NOMO-1 treated with dmso at 0.1 percent for 144 hours (cell line): ENCODE measurements at regions not wholly inside any gene's neighbourhood (a gene's known extent, or its start where the extent isn't known, plus 50 kb on each side); places are given as distances from the start of the nearest gene placed in this dataset.

Experiments used
- DNase-seq: peaks from one replicate; lab custom pipeline; 2025; ENCODE audit not compliant: unreplicated experiment; lab: John Stamatoyannopoulos, UW

DNA sequence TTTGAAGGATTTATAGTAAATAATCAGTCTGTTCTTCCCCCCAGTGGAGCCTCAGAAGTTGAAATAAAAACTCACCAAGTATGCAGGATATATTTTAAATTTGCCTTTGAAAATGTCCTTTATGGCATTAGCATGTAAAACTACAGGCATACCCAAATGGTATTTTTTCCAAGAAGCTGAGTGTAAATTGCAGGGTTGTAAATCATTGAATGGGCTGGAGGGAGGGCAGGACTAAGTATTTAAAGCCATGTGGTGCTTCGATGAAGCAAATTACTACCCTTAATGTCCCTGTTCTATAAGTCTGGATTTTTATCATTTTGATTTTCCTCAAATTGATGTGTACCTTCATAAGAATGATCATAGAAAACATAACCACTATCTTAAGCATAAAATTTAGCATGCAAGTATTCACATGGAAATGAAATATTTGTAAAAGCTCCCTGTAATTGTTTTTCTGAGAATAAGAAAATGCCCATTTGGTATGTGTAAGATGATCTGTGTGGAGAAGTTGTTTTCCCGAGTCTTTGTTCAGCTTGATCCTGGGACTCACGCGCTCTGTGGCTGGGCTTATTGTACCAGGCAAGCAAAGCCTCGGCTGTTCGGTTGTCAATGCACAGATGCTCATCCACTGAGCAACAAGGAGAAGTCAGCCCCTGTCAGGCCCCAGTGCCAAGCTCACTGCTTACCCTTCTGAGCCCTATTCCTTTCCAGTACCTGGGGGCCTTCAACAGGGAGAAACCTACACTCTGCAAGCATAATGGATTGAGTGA lies 66.7 kb downstream of the CD164 start:
- DNase-seq = no peak

DNA sequence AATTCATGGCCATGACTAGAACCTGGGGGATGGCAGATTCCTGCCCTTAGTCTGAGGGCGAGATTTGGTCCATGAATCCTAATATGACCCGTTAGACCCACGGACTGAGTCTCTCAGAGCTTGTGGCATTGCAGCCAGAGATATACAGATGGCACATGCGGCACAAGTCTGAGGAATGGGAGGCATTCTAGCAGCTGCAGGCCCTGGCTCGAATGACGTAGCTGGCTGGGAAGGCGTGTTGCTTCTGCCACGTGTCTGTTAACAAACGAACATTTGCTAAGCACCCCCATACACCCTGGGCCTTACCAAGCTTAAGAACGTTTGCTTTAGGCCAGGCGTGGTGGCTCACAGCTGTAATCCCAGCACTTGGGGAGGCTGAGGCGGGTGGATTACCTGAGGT lies 68.0 kb downstream of the CD164 start:
- DNase-seq = no peak

DNA sequence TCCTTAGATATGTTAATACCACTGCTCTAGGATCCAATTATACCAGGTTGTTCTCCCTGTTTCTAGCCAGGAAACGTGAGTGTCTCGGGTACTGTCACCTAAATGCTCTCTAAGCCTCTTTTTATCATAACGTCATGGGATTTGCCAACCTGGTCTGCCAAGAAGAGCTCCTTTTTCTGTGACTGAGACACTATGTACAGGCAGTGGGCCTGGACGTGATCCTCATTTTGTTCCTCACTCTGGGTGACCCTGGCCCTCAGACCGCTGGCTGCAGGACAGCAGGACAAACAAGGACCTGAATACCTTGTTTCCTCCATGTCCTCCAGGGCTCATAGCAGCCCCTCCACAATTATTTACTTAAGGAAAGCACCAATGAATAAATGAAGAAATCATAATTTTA lies 69.1 kb downstream of the CD164 start:
- DNase-seq = no peak

DNA sequence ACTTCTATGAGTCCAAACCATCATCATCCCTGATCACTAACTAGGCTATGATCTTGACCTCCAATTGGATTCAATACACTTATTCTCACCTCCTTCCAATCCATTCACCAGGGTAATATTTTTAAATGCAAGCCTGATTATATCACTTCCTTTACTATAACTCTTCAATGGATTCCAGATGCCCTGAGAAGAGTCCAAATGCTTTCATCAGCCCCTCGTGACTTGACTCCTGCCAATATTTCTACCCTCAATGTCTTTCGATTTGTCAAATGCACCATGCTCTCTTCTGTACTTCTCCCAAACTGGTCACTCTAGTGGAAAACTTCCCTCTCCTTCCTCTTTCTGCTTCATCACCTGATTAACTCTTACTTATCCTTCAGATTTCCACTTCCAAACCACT lies 70.8 kb downstream of the CD164 start:
- no peak for DNase-seq

DNA sequence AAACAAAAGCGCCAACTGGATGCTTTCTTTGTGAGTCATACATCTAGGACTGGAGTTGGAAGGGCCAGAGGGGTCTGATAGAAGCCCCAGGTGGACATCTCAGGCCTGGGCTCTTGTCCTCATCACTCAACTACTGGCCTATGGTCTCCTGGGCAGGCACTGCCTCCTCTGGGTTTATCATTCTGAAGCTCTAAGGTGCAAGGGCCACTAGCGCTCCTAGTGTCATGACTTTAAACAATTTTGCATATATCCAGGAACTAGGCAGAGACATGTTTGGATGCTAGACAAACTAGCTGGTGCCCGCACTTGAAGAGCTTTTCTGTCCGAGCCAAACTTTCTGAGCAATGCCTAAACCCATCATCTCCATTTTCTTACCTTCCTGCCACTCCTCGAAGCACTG lies 72.3 kb downstream of the CD164 start:
- DNase-seq = no peak

DNA sequence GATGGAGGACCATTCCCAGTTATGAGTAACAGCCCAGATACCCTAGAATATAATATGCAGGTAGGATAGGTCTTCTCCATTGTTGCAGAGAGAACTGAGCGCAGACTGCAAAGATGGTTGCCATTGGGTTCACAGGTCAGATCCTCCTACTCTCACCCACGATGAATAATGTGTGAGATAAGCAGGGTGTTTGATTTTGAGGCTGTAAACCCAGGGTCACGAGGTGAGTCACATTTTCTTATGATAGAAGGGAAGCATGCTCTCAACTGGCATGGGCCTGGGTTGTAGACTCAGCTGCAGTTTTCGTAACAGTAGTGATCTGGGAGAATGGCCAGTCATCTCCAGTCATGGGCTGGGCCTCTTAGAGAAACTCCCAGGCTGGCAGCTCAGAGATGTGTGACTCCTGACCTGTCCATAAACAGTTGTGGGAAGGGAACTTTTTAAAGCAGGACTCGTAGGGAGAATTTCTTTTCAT lies 74.2 kb downstream of the CD164 start:
- no peak for DNase-seq

DNA sequence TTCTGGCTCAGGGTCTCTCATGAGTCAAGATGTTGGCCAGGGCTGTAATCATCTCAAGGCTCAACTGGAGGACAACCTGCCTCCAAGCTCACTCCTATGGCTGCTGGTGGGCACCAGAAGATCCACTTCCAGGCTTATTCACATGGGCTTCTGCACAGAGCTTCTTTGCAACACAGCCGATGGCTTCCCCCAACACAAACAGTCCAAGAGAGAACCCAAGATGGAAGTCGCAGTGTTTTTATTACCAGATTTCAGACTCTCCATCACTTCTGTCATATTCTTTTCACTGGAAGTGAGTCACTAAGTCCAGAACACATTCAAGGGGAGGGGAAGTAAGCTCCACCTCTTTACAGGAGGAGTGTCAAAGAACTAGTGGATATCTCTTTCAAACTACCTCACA lies 75.5 kb downstream of the CD164 start:
- no peak for DNase-seq

DNA sequence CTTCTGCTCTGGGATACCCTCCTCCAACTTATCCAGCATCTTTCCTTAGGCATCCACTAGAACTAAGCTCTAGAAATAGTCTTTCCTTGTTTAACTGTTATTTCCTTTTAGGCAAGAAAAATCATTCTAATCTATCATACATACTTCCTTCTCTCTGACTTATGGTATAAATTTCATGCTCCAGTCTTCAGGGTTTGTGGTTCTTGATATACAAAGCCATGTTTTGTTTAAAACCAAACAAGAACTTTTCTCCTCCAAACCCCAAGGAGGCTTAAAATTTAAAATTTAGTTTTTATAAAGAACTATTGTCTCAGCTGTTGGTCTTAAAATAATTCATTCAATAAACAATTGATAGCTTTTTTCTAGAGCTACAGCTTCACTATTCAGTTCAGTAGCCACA lies 77.2 kb downstream of the CD164 start:
- DNase-seq = no peak

DNA sequence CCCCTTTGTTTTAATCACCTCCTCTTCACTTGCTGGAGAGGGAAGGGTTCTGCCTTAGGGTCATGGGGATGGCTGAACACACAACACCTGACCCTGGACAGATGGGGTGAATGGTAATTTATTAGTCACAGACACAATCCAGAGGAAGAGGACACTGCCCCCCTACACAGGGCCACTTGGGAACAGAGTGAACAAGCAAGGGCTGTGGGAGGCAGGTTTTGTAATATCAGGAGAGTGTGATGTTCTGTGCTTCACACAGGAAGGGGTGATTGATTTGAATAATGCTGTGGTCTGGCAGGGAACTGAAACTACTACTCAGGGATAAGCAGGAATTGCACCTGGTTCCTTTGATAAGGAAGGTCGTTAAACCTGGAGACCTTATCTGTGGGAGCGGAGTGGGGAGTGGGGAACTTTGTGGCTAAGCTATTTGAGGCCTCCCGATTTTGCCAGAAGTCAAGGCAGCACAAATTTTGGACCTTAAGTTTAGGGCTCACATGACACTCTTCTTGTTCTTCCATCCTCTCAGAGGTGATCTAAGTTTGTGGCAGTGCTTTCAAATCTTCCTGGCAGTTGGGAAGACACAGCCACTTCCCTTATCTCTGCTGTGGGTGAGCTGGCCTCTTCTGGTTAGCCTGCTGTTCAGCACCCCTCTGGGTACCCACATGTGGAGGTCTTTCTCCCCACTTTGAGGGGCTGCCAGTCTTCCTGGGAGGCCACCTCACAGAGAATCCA lies 77.8 kb downstream of the CD164 start:
- no peak for DNase-seq

DNA sequence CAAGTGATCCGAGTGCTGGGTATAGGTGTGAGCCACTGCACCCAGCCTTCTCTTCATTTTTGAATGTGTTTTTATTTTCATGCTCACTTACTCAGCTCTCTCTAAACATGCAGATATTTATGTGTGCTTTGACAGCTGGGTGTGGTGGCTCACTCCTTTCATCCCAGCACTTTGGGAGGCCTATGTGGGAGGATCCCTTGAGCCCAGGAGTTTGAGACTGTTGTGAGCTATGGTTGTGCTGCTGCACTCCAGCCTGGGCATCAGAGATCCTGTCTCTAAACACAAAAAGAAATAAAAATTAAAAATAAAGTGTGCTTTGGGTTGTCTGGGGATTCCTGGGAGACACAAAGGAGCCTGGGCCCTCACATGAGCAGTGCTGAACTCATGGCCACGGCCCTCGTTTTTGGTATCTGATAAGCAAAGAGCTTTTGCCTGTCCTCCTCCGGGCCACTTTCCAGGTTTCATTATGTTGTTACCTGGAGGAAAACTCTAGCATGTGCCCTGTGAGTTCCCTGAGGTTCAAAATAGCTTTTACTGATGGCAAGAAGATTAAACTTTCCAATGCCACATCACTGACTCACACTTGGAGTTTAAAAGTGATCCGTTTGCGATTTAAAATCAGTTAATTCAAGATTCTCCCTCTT lies 78.5 kb downstream of the CD164 start:
- no peak for DNase-seq

DNA sequence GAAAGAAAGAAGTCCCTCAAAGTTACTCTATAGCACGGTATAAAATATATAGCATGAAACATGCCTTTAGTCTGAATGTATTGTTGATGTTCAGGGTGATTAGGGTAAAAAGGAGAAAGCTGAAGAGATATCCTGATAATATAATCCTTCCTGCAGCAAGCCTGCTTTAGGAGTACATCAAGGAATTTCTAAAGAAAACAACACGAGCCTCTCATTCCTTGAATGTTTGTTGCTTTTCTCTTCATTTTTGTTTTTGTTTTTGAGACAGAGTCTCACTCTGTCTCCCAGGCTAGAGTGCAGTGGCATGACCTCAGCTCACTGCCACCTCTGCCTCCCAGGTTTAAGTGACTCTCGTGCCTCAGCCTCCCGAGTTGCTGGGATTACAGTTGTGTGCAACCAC lies 79.1 kb downstream of the CD164 start:
- DNase-seq = no peak

DNA sequence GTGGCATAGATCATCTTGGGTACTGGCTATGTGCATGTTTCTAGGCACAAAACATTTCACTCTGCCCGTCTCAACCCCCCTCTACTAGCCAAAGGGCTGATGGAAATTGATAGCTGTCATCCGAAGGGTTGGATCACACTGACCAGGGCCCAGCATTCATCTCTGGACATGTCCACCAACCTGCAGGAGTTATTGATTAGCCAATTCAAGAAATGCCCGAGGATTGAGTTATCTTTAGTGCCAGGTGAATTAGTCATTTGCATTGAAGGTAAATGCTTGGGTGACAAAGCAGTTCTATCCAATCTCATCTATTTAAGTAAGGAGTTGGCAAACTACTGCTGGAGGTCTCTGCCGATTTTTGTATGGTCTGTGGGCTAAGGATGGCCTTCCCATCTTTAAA lies 80.1 kb downstream of the CD164 start:
- DNase-seq = no peak

DNA sequence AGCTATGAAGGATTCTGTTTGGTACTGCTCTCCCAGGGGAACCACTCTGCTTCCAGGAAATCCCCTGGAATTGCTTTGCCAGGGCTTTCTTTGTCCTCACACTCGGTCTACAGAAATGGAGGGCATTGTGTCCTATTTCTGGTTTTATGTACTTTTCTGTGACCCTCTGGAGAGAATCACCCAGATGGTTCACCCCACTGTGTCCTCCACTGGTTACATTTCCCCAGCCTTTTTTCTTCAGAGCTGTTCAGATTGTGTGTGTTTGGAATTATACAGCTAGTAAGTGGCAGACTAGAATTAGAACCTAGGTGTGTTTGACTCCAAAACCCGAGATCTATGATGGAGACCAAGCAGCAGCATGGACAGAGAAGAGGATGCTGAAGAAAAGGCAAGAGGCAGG lies 80.8 kb downstream of the CD164 start:
- no peak for DNase-seq

DNA sequence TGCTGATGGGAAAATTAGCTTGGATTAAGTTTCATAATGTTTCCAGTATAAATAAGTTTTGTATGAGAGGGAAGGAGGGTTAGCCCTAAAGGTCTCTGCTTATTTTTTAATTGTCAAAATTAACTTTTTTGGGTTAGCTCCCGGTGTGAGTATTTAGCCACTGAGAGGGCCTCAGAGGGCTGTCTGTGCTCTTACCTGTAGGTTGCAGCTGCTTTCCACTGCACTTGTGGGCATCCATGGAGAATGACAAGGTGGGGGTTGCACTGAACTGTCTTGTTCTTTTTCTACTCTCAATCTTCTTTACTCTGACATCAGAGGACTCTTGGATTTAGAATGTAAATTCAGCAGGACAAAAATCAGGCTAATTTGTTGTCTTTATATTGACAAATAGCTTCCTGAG lies 81.4 kb downstream of the CD164 start:
- DNase-seq = no peak

DNA sequence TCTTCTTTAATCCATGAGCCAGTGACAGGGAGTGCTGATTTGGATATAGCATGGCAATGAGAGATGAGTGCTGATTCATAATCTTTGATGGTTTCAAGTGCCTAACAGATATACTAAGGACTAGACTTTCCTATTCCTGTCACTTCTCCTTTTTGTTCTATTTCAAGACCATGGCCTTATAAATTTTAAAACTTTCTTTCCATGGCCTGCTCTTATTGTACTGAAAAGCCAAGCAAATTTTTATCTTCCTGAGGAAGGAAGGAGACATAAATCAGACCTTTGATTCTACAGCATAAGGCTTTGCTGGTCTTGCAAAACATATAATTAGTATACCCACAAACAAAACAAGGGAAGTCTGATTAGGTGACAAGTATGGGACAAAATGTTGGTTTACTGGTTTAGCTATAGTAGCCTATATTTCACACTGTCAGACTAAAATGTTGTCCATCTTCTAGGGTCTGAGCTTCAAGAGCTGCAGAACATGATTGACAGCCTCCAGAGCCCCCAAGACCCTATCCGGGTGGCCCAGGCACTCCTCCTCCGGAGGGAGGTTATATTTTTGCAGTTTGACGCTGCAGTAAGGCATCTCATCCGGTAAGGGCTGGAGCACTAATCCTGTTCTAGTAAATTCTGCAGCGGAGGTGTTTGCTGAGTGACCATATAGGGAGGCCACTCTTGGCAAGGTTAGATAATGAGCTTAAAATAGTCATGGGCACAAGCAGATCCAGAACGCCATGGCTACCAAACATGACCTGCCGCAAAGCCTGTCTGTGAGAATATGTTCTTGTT lies 82.3 kb downstream of the CD164 start:
- peak; percentile 88 for DNase-seq

DNA sequence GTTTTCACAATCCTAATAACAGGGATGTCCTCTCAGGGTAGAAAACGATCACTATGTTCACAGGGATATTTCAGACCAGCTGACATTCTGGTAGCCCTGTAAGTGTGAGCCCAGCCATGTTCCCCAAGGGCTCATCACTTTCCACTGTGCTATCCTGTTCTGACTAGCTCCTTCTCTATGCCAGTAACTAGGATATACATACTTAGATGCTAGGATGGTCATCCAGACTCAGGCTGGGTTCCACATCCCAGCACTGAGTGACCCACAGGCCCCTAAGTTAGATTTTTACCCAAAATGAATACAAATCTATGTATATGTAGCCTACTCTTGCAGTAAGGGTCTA lies 83.0 kb downstream of the CD164 start:
- no peak for DNase-seq

DNA sequence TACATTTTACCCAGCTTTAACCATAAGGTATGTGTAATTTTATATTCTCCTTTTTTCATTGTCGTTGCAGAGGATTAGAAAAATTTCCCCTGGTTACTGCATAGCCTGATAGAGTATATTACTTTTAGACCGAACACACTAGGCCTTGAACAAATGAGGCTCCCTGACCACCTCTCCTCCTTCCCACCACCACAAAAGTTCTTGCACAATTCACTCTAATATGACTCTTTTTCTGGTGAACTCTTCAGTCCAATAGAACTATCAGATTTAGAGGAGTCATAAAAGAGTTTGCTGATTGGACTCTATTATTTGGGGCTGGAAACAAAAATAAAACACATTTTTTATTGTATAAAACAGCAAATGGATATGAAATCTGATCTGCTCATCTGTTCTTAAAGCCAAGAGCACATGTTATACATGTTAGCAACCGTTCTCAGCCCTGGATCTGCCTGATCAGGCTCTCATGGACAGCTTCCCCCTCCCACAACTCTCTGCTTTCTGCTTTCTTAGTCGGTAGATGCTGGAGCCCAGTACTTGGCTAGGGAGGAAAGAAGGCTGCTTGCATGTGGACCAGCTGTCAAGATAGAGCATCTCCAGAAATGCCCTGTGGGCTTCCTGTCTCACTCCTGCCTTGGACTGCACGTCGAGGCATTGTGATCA lies 83.5 kb downstream of the CD164 start:
- no peak for DNase-seq

DNA sequence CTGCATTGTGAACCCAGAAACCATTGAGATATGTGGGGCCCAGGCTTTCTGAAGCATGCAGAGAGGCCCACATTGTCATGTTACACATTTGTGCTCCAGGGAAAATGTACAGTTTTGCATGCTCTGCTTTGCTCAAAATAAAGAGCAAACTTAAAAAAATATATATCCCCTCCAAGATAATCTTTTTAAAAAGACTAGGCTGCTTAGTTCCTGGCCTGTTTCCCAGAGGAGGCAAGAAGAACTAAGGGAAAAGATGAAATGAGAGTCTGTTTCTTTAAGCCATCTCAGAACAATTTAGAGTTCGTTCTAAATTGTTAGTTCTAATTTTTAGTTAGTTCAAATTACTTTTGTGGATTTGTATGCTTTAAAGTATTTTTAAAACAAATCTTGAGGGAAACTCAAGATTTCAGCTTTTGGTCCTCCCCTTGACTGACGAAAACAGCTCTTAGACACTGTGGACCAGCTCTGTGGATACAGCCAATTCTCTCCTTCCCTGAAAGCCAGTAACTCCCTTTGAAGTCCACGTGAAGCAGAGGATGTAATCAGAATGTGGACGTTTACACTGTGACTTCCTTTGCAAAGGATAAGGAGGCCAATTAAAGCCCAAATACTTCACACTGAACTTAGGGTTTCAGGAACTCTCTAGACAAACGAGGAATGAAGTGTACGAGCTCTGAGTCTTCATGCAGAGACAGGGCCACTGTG lies 84.7 kb downstream of the CD164 start:
- no peak for DNase-seq

DNA sequence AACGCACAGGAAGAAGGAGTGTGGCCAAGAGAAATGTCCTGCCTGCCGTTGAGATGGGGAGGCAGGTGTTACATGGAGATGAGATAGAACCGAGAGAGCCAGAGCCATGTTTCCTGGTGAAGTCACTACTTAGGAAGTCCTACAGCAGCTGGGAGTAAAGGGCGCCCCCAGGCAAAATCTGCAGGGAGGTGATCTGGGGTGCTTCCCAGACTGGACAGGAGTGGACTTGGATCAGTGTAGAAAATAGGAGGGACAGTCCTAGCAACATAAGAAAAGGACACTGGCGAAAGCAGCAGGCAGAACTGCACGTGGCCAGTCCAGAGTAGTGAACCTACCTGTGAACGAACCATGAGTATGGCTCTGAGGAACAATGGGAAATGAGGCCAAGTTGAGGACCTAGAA lies 85.3 kb downstream of the CD164 start:
- no peak for DNase-seq

DNA sequence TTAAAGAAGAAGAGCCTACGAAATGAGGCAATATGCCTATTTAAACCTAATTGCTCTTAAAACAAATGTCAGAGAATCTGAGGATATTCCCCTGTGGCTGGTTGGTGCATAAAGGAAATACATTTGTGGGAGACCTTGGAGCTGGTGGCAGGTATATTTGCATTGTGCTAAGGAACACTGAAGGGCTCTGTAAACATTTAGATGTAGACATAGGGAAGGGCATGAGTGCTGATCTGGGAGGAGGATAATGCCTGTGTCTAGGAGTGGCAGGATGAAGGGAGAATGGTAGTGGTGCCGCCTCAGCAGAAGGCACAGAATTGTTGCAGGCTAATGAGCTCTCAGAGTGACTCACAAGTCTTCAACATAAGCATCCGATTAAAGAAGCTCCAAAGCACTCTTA lies 85.8 kb downstream of the CD164 start:
- DNase-seq = no peak
